Vagina (tissue), 2 donors: ENCODE measurements at regions not wholly inside any gene's neighbourhood (a gene's known extent, or its start where the extent isn't known, plus 50 kb on each side); places are given as distances from the start of the nearest gene placed in this dataset.
"Not testable (repeated sequence)": the region's sequence is repeated elsewhere in the genome, so short reads cannot be mapped to it uniquely, and the experiment has no call there.

Experiments
- DNase-seq, 2 donors: peaks; one replicate each; pipeline ENCODE4 v3.0.0-alpha.2; 2017; ENCODE audit errors: extremely low spot score in 2 of 2
- H3K27ac ChIP-seq: fragments of 200-600 bp; sonication (generic); one replicate; pipeline ENCODE4 v1.5.1; 2019
- H3K27me3 ChIP-seq: fragments of 200-600 bp; sonication (generic); one replicate; pipeline ENCODE4 v1.5.1; 2019
- H3K36me3 ChIP-seq, 2 donors: fragments of 200-600 bp; sonication (generic); one replicate each; pipeline ENCODE4 v1.5.1; 2017 to 2019
- H3K4me1 ChIP-seq: fragments of 200-600 bp; sonication (generic); one replicate; pipeline ENCODE4 v1.5.1; 2019
- H3K4me3 ChIP-seq, 2 donors: fragments of 200-600 bp; sonication (generic); 1 replicate in 1 of 2; 2 replicates in 1 of 2; pipeline ENCODE4 v1.5.1; 2016 to 2019
- H3K9me3 ChIP-seq: fragments of 200-600 bp; sonication (generic); one replicate; pipeline ENCODE4 v1.5.1; 2019
- CTCF ChIP-seq, 3 experiments: fragments of 450-650 bp in 2 of 3; fragments of 200-600 bp in 1 of 3; sonication (generic) in 1 of 3; IDR thresholded peaks; one replicate each; pipeline ENCODE4 v1.5.1; 2017 to 2019; ENCODE audit warnings: antibody characterized with exemption in 3 of 3, mild to moderate bottlenecking in 2 of 3, moderate library complexity in 2 of 3
- POLR2A ChIP-seq, 2 donors: fragments of 450-650 bp; IDR thresholded peaks; one replicate each; pipeline ENCODE4 v1.6.1; 2017; ENCODE audit warnings: antibody characterized with exemption in 2 of 2, mild to moderate bottlenecking in 2 of 2, moderate library complexity in 2 of 2
- POLR2AphosphoS5 ChIP-seq, 2 donors: sonication (generic); formaldehyde crosslinking; IDR thresholded peaks; one replicate each; pipeline ENCODE4 v1.9.0; 2017; ENCODE audit warnings: antibody characterized with exemption in 2 of 2, mild to moderate bottlenecking in 2 of 2, low read depth in 1 of 2; ENCODE audit not compliant: insufficient read depth in 1 of 2
- intact Hi-C: fragments of 100-400 bp; cut with DNase I; formaldehyde crosslinking; loops from one replicate; pipeline ENCODE4 v1.15.1; 2023

GRCh38 chr14:38363217-38363616 is 107.3 kb upstream of the CLEC14A start:
- intact Hi-C loops, result no loop called here
- no peaks in the 10 kb centered on the region for H3K9me3 ChIP-seq
- DNase-seq, result no peak
- H3K27me3 ChIP-seq, result no peaks in the 10 kb centered on the region
- TF ChIP-seq CTCF (IDR thresholded peaks at IDR 0.05) (no peak), POLR2AphosphoS5 (IDR thresholded peaks at IDR 0.05; ENCODE audit: insufficient read depth in 1 of 2, low read depth in 1 of 2) (no peak)
- H3K4me1 ChIP-seq, result no peaks in the 10 kb centered on the region
- no peak overlapping the region for H3K4me3 ChIP-seq
- H3K36me3 ChIP-seq, result no peaks in the 10 kb centered on the region
- no peak overlapping the region for H3K27ac ChIP-seq

- no peaks in the 10 kb centered on the region for H3K9me3 ChIP-seq
- H3K4me1 ChIP-seq, result no peaks in the 10 kb centered on the region
- TF ChIP-seq POLR2A (IDR thresholded peaks at IDR 0.05) (no peak), CTCF (IDR thresholded peaks at IDR 0.05) (no peak), POLR2AphosphoS5 (IDR thresholded peaks at IDR 0.05; ENCODE audit: insufficient read depth in 1 of 2, low read depth in 1 of 2) (peak in 1 of 2 donors; percentile 24)
- no peaks in the 10 kb centered on the region for H3K27me3 ChIP-seq
- DNase-seq, result no peak
- no peaks in the 10 kb centered on the region for H3K36me3 ChIP-seq
- H3K27ac ChIP-seq, result no peak overlapping the region
- H3K4me3 ChIP-seq, result no peak overlapping the region
- intact Hi-C loops, result no loop called here
Measured at GRCh38 chr14:38357557-38357956, 101.7 kb upstream of the CLEC14A start.

GRCh38 chr14:38355473-38355872 is 99.6 kb upstream of the CLEC14A start:
- H3K27ac ChIP-seq, H3K4me3 ChIP-seq, DNase-seq, intact Hi-C loops, H3K27me3 ChIP-seq, H3K36me3 ChIP-seq, H3K4me1 ChIP-seq, H3K9me3 ChIP-seq: not testable (repeated sequence)

- Histone ChIP-seq H3K9me3 (no peaks in the 10 kb centered on the region), H3K4me3 (no peak overlapping the region), H3K27me3 (no peaks in the 10 kb centered on the region), H3K4me1 (no peaks in the 10 kb centered on the region), H3K27ac (no peak overlapping the region), H3K36me3 (no peaks in the 10 kb centered on the region)
- intact Hi-C loops, result no loop called here
- DNase-seq, result no peak
- TF ChIP-seq POLR2A (IDR thresholded peaks at IDR 0.05) (no peak), CTCF (IDR thresholded peaks at IDR 0.05) (no peak), POLR2AphosphoS5 (IDR thresholded peaks at IDR 0.05; ENCODE audit: insufficient read depth in 1 of 2, low read depth in 1 of 2) (no peak)
Measured at GRCh38 chr14:38350102-38350501, 94.2 kb upstream of the CLEC14A start.

- no peaks in the 10 kb centered on the region for H3K36me3 ChIP-seq
- no peak overlapping the region for H3K4me3 ChIP-seq
- no peak for DNase-seq
- H3K27me3 ChIP-seq, result no peaks in the 10 kb centered on the region
- no peaks in the 10 kb centered on the region for H3K9me3 ChIP-seq
- TF ChIP-seq POLR2A (IDR thresholded peaks at IDR 0.05) (no peak), CTCF (IDR thresholded peaks at IDR 0.05) (no peak), POLR2AphosphoS5 (IDR thresholded peaks at IDR 0.05; ENCODE audit: insufficient read depth in 1 of 2, low read depth in 1 of 2) (no peak)
- intact Hi-C loops, result no loop called here
- H3K27ac ChIP-seq, result no peak overlapping the region
- no peaks in the 10 kb centered on the region for H3K4me1 ChIP-seq
Measured at GRCh38 chr14:38342803-38343202, 86.9 kb upstream of the CLEC14A start.

- Histone ChIP-seq H3K27me3 (no peaks in the 10 kb centered on the region), H3K36me3 (no peaks in the 10 kb centered on the region), H3K9me3 (no peaks in the 10 kb centered on the region), H3K4me3 (no peak overlapping the region), H3K4me1 (no peaks in the 10 kb centered on the region), H3K27ac (no peak overlapping the region)
- no peak for DNase-seq
- no peak for TF ChIP-seq POLR2AphosphoS5 (IDR thresholded peaks at IDR 0.05; ENCODE audit: insufficient read depth in 1 of 2, low read depth in 1 of 2)
- TF ChIP-seq CTCF (IDR thresholded peaks at IDR 0.05), result no peak
- no peak for TF ChIP-seq POLR2A (IDR thresholded peaks at IDR 0.05)
- intact Hi-C loops, result no loop called here
Measured at GRCh38 chr14:38339696-38340095, 83.8 kb upstream of the CLEC14A start.
